ENCODE measurements at regions not wholly inside any gene's neighbourhood (a gene's known extent, or its start where the extent isn't known, plus 50 kb on each side); places are given as distances from the start of the nearest gene placed in this dataset.
"Not testable (repeated sequence)": the region's sequence is repeated elsewhere in the genome, so short reads cannot be mapped to it uniquely, and the experiment has no call there.

DNA sequence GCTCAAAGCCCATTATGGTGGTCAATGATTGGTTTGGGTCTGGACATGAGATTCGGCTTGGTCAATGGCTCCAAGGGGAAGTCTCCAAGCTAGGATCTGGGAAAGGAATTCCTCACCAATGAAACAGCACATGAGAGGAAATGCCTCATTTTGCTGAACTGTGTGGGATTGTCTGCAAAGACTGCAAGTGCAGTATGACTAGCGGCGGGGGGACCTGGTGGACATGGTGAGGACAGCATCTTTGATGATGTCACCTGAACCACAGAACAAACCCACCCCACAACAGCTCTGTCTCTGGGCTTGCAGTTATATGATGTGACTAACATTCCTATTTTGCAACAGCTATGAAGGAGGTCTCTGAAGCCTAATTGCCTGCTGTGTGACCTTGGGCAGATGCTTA, 50.6 kb upstream of the NKD1 start:
- DNase-seq (ENCODE audit: low spot score), result no peak

DNA sequence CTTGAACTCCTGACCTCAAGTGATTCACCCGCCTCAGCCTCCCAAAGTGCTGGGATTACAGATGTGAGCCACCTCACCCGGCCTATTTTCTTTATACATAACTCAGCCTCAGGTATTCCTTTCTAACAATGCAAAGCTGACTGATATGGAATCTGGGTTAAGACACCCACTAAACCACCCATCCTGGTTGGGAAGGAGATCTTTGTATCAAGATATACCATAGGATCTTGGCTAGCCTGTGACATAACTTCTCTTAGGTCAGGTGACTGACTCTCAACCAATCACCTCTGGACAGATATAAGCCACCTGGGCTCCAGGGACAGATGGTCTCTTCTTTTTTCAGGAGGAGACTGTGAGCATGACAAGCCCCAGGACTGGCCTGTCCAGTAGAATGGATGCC, 51.2 kb upstream of the NKD1 start:
- no peak for DNase-seq (ENCODE audit: low spot score)

DNA sequence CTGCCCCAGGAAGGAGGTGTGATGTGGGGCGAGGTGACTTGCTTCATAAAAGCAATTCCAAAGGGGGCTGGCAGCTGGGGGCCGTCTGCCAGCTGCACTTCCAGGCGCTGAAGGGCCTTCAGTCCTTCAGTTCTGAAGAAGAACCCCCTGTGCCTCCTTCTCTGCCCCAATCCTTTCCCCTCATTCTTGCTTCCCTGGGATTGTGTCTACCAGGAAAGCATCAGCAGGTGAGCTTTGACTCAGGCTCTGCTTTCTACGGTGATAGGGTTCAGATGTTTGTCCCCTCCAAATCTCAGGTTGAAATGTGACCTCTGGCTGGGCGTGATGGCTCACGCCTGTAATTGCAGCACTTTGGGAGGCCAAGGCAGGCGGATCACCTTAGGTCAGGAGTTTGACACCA, 52.5 kb upstream of the NKD1 start:
- no peak for DNase-seq (ENCODE audit: low spot score)

DNA sequence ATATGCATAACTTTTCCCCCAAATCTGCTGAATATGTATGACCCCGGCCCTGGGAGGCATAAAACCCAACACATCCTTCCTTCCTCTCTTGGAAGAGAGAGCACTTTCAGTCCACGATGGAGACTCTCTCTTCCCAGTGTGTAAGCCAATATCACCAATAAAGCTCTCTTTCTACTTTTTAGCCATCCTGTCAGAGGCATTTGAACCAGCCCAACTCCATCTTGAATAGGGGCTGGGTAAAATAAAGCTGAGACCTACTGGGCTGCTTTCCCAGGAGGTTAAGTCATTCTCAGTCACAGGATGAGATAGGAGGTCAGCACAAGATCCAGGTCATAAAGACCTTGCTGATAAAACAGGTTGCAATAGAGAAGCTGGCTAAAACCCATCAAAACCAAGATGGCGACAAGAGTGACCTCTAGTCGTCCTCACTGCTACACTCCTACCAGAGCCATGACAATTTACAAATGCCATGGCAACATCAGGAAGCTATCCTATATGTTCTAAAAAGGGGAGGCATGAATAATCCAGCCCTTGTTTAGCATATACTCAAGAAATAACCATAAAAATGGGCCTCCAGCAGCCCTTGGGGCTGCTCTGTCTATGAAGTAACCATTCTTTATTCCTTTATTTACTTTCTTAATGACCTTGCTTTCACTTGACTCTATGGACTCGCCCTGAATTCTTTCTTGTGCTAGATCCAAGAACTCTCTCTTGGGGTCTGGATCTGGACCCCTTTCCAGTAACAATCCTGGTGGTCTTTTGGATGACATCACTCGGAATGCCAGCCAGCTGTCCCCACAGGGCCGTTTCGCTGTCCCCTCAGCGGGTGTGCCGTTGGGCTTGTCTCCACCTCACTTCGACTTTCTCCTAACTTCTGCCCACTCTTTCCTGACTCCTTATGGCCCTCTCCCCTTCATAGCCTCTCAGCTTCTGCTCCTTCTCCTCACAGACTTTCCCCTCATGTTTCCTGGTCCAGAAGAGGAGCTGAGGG, 53.4 kb upstream of the NKD1 start:
- DNase-seq (ENCODE audit: low spot score), result no peak

GRCh38 chr16:50491516-50491915, 56.7 kb upstream of the NKD1 start:
- no peak for DNase-seq (ENCODE audit: low spot score)

- DNase-seq (ENCODE audit: low spot score), result no peak
Measured at GRCh38 chr16:50490828-50491227, 57.4 kb upstream of the NKD1 start.

GRCh38 chr16:50489182-50489581, 59.0 kb upstream of the NKD1 start:
- no peak for DNase-seq (ENCODE audit: low spot score)

DNA sequence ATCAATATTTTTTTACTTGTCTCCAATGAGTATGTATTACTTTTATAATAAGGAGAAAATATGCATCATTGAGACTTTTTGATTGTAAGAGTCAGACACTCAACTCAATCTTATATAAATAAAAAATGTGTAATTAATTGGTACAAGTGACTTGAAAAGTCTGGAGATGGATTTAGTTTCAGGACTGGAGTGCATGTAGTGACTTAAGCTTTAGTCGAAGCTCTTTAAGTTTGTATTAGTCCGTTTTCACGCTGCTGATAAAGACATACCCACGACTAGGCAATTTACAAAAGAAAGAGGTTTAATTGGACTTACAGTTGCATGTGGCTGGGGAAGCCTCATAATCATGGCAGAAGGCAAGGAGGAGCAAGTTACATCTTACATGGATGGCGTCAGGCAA, 60.7 kb upstream of the NKD1 start:
- no peak for DNase-seq (ENCODE audit: low spot score)

DNA sequence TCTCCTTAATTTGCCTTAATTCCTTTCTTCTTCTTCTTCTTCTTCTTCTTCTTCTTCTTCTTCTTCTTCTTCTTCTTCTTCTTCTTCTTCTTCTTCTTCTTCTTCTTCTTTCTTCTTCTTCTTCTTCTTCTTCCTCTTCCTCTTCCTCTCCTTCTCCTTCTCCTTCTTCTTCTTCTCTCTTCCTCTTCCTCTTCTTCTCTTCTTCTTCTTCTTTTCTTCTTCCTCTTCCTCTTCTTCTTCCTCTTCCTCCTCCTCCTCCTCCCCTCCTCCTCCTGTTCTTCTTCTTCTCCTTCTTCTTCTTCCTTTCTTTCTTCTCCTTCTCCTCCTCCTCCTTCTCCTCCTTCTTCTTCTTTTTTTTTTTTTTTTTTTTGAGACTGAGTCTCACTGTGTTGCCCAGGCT, 62.0 kb upstream of the NKD1 start:
- DNase-seq (ENCODE audit: low spot score), result not testable (repeated sequence)

DNA sequence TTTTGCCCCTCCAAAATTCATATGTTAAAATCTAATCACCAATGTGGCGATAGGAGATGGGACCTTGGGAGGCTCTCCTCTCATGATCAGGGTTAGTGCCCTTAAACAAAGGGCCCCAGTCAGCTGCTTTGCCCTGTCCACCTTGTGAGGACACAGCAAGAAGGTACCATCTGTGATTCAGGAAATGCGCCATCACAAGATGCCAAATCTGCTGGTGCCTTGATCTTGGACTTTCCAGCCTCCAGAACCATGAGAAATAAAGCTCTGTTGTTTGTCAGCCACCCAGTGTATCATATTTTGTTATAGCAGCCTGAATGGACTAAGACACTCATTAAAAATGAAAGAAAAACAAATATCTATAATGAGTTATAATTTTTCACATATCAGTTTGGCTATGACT, 63.0 kb upstream of the NKD1 start:
- no peak for DNase-seq (ENCODE audit: low spot score)

GRCh38 chr16:50482271-50482670, 65.9 kb upstream of the NKD1 start:
- DNase-seq (ENCODE audit: low spot score), result no peak

DNA sequence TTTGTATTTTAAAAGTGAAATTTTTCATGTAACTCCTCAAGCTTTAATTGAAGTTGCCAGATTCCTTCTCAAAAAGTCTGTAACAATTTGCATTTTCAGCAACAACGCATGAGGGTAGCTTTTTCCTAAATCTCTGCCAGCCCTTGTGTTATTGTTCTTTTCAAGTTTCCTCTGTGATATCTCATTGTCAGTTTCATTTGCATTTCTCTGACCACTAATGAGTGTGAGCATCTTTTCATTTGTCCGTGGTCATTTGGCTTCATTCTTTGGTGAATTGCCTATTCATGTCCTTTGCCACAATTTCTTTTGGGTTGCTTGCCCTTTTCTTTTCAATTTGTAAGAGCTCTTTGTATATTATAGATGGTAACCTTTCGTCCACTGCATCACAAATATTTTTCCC, 68.0 kb upstream of the NKD1 start:
- DNase-seq (ENCODE audit: low spot score), result no peak

DNA sequence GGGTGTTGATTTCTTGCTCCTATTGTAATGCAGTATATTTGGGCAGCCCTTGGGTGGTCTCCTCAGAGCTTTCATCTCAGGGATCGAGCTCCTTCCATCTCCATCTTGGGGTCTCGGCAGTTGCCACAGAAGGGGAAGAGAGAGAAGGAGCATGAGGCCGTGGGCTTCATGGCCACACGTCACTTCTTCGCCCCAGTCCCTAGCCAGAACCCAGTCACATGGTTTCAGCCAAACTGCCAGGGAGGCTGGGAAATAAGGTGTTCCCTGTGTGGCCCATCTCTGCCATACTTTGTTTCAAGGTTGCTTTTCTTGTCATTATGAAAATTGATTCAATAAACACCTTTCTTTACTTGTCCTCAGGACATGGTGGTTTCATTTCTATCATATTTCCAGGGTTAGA, 68.4 kb upstream of the NKD1 start:
- no peak for DNase-seq (ENCODE audit: low spot score)

GRCh38 chr16:50478773-50479149, 69.4 kb upstream of the NKD1 start:
- no peak for DNase-seq (ENCODE audit: low spot score)

GRCh38 chr16:50478075-50478772, 70.0 kb upstream of the NKD1 start:
- DNase-seq (ENCODE audit: low spot score), result no peak

DNA sequence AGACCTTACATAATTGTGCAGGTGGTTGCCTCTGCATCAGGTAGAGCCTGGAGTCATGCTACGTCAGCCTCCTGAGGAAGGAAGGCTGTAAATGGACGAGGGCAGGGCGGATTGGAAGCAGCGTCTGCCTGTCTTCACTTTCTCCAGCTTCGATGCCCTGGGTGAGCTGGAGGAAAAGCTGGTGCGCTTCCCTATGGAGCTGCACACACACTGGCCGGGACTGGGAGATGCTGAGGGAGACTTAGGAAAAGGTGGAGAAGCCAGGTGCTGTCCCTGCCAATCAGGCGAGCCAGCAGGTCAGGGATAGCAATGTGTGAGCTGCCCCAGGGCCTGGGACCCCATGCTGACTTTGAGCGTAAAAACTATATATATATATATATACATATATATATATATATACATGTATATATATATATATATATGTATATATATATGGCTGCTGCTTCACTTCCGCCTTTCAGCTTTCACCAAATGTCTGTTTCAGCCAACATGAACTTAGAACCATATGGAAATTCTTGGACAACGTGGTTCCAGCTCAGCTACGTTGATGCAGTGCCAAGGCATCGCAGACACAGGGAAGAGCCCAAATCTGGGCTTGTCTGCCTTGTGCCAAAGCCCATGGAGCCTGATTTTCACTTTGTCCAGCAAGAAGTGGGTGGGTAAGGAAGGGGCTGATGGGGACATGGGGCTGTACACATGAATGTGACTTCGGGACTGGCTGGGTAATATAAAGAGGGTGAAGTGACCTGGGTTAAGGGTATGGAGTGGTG, 71.5 kb upstream of the NKD1 start:
- DNase-seq (ENCODE audit: low spot score), result no peak

DNA sequence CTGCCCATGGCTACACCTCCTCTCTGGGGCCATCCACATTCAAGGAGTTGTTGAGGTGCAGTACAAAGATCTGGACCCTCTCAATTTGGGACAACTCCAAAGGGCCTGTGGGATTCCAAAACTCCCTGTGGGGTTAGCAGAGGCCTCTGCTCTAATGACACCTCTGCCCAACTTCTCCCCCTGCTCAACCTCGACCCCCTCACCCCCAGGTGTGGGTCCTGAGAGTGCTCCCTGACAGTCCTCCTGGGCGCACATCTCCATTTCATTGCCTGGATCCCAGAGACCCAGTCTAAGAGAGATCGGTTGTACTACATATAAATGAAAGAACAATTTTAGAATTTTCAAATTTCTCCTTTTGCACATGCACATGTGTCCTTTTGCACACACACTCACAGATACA, 73.0 kb upstream of the NKD1 start:
- DNase-seq (ENCODE audit: low spot score), result no peak

GRCh38 chr16:50474138-50474537, 74.1 kb upstream of the NKD1 start:
- no peak for DNase-seq (ENCODE audit: low spot score)

GRCh38 chr16:50473356-50473945, 74.7 kb upstream of the NKD1 start:
- DNase-seq (ENCODE audit: low spot score), result no peak

- DNase-seq (ENCODE audit: low spot score), result no peak
Measured at GRCh38 chr16:50472472-50472871, 75.7 kb upstream of the NKD1 start.

GRCh38 chr16:50470687-50471086, 77.5 kb upstream of the NKD1 start:
- DNase-seq (ENCODE audit: low spot score), result no peak
